ENCODE measurements at regions not wholly inside any gene's neighbourhood (a gene's known extent, or its start where the extent isn't known, plus 50 kb on each side); places are given as distances from the start of the nearest gene placed in this dataset.

DNA sequence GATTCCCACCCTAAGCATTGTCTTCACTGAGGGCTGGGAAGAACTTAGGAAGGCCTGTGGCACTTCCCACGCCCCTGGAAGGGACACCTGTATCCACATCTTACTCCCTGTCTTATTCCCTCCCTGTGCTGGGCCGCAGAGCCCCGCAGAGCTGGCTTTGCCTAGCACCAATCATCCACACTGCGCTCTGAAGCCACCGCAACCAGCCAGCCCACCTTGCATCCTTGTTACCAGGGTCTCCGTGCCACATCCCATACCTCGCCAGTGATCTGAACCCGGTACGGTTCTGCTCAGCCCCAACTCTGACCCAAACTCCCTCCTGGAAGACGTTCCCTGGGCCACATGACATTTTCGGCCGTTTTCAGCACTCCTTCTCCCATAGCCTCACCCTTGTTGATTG, 101.4 kb upstream of the PITRM1 start:
- TF ChIP-seq GATA3 (IDR thresholded peaks at IDR 0.05; ENCODE audit: low read depth, low read length) = no peak
- TF ChIP-seq GATA2 (IDR thresholded peaks at IDR 0.05; ENCODE audit: low read depth, low read length) = no peak

DNA sequence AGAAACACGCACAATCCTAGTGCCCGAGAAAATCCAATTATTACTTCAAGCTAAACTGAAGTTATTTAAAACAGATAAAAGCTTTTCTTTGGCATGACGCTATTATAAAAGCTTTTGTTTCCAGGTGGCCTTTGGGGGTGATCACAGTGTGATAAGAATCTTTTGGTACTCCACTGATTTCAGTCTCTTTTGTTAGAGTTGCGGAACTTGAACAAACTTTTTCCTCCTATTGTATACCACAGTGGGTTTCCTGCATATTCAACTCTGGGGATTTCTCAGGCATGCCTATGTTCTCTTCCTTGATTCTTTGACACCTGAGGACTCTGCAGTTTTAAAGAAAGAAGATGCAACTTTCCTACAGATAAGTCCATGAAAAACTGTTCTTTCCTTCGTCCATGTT, 99.7 kb upstream of the PITRM1 start:
- TF ChIP-seq GATA3 (IDR thresholded peaks at IDR 0.05; ENCODE audit: low read depth, low read length) (no peak), GATA2 (IDR thresholded peaks at IDR 0.05; ENCODE audit: low read depth, low read length) (no peak)

DNA sequence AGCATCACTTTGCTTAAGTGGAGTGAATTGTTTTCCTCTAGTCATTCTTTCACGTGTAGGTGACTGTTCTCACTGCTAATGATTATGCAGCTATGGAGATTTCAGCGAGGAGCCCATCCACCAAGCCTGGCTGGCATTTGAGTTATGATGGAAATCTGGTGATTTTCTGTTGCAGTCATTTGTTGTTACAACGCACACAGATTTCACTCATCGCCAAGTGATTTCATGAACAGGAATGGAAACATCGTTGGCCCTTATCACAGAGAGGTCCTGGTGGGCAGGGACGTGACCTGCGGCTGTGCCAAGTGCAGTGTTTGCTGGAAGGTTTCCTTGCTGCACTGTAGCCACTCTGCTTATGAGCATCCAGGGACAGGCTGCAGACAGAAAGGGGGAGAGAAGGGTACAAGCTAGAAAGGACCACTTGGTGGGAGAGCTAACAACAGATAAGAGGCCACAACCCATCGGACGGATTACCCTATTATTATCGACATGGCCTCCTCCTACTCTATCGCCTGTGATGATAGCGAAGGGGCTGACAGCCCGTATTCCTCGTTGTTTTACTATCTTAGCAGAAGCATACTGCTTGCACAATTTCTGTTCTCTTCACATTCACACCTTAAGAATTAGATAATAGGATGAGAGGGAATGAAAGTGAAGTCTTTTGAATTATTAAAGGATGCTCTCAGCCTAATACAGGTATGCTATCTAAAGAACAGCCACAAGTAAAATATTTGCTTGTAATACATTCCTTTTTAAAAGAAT, 99.0 kb upstream of the PITRM1 start:
- no peak for TF ChIP-seq GATA3 (IDR thresholded peaks at IDR 0.05; ENCODE audit: low read depth, low read length)
- no peak for TF ChIP-seq GATA2 (IDR thresholded peaks at IDR 0.05; ENCODE audit: low read depth, low read length)

DNA sequence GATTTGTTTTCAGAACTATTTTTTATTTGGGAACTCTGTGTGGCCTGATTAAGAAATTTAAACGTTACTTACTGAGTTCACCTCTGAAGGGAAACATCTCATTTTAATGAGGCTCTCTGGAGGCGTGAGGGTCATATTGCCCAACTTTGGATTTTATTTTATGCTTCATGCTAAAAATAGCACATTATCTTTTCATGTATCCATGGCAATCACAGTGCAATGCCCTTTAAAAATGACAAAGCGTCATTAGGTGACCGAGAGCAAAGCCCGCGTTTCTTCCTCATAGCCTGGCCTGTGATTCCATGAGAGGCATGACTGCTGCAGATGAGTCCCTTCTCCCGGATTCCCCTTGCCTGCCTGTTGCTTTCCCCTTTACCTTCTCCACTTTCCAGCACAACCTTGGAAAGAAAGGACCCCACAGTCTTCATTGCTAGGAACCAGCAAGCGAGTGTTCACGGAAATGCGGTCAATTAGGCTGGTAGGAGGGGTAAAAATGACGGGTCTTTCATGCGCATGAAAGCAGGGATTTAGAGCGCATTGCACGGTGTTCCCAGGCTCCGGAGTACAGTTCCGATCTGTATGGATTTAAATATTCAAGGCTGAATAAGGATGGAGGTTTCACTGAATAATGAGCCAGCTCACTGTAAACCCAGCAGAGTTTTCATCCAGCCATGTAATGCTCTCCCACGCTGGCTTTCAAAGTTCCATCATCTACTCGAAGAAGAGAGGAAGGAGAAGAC, 98.2 kb upstream of the PITRM1 start:
- no peak for TF ChIP-seq GATA2 (IDR thresholded peaks at IDR 0.05; ENCODE audit: low read depth, low read length)
- TF ChIP-seq GATA3 (IDR thresholded peaks at IDR 0.05; ENCODE audit: low read depth, low read length) = no peak

DNA sequence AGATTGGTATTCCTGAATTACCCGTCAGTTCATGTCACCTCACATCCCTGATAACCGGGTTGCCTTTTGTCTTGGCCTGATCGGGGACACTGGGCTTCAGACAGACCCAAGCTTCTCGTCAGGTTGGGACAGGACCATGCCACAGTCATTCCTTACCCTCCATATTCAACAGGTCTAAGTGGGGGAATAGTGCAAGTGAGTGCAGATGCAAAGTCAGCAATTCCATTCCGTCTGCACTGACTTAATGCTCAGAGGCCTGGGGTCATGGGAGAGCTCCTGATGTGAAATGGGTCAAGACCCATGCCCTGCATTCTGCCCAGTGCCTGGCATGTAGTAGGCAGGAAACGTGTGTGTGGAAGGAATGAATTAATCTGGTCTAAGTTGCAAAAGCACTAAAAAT, 95.4 kb upstream of the PITRM1 start:
- TF ChIP-seq GATA3 (IDR thresholded peaks at IDR 0.05; ENCODE audit: low read depth, low read length) = no peak
- no peak for TF ChIP-seq GATA2 (IDR thresholded peaks at IDR 0.05; ENCODE audit: low read depth, low read length)

DNA sequence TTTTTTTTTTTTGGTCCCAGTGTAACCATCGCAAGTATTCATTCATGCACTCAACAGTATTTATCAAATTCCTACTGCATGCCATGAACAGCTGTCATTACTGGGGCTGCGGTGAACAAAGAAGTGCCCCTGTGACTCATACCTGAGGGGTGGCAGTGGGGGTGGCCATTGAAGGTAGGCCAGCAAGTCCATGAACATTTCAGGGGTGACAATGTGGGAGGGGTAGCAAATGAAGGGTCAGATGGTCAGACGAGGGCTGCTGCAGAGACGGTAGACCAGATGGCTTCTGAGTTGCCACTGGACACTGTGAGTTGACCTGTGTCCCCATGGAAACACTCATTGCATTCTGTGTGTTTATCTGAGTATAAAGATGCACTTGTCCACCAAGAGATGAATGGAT, 92.5 kb upstream of the PITRM1 start:
- TF ChIP-seq GATA2 (IDR thresholded peaks at IDR 0.05; ENCODE audit: low read depth, low read length) (no peak), GATA3 (IDR thresholded peaks at IDR 0.05; ENCODE audit: low read depth, low read length) (no peak)

DNA sequence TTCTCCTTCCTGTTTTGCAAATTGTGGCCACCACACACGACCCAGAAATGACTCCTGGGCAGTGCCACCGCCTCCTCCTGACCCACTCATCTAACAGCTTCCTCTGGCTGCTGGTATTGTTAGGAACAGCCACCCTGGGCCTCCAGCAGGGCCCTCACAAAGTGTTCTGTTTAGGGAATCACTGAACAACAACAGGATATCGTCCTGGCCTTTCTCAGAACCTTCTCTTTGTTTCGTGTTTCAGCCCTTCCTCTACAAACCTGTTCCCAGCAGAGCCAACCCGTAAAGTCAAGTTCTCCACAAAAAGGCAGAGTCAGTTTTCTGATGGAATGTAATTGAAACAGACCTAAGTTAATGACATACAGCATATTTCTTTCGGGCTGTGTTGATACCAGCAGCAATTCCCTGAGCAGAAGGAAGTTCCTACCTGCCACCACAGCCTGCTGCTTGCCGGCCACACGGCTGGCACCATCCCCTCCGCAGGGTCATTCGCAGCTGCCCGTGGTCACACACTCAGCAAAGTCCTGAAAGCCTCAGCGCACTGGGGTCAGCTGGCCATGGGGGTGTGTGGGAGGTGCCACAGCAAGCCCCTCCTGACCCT, 91.7 kb upstream of the PITRM1 start:
- TF ChIP-seq GATA2 (IDR thresholded peaks at IDR 0.05; ENCODE audit: low read depth, low read length) = no peak
- no peak for TF ChIP-seq GATA3 (IDR thresholded peaks at IDR 0.05; ENCODE audit: low read depth, low read length)

DNA sequence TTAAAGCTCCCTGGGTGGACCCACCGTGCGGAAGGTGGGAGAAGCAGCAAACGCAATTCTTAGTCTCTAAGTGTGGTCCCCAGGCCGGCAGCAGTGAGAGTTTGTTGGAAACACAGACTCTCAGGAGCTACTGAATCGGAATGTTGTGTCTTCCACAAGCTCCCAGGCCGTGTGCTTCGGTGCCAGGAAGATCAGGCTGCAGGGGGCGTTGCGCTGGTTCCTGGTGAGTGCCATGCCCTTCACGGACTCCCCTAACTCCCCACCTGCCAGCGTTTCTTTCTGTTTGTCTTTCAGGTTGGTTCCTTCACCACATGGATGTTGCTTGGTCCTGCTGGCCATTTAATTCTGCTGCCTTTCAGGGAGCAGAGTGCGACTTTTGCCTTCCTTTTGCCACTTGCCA, 91.2 kb upstream of the PITRM1 start:
- TF ChIP-seq GATA2 (IDR thresholded peaks at IDR 0.05; ENCODE audit: low read depth, low read length) (no peak), GATA3 (IDR thresholded peaks at IDR 0.05; ENCODE audit: low read depth, low read length) (no peak)

DNA sequence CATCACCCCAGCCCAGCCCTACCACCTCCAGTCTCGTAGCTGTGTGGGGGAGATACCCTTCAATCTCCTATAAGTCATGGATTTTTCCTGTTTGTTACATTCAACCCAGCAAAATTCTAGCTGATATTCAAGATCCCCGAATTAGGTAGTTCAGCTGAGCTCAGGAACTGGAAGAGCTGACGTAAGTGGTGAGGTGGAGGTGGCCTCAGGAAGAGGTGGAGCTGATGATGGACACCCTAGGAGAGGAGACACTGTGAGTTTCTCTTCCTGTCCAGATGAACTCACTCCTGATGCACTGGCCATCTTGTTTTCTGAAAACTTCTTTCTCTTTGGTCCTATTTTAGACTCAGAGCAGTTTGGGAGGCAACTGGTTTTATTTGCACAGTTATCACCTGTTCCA, 90.5 kb upstream of the PITRM1 start:
- TF ChIP-seq GATA3 (IDR thresholded peaks at IDR 0.05; ENCODE audit: low read depth, low read length) (no peak), GATA2 (IDR thresholded peaks at IDR 0.05; ENCODE audit: low read depth, low read length) (no peak)

DNA sequence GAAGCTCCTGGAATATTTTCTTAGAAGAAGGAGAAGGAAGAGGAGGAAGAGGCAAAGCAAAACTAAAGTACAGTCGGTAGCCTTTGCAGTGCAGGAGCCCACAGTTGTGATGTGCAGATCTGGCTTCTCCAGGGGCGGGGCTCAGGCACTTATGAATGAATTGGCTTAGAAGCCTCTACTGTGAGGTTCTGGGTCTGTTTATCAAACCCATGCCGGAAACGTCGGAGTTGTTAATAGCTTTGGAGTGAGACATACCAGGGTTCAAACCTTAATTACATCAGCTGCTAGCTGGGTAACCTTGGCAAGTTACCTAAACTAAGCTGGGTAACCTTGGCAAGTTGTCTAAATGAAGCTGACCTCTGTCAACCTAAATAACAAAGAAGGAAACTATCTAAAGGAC, 89.3 kb upstream of the PITRM1 start:
- no peak for TF ChIP-seq GATA3 (IDR thresholded peaks at IDR 0.05; ENCODE audit: low read depth, low read length)
- no peak for TF ChIP-seq GATA2 (IDR thresholded peaks at IDR 0.05; ENCODE audit: low read depth, low read length)

DNA sequence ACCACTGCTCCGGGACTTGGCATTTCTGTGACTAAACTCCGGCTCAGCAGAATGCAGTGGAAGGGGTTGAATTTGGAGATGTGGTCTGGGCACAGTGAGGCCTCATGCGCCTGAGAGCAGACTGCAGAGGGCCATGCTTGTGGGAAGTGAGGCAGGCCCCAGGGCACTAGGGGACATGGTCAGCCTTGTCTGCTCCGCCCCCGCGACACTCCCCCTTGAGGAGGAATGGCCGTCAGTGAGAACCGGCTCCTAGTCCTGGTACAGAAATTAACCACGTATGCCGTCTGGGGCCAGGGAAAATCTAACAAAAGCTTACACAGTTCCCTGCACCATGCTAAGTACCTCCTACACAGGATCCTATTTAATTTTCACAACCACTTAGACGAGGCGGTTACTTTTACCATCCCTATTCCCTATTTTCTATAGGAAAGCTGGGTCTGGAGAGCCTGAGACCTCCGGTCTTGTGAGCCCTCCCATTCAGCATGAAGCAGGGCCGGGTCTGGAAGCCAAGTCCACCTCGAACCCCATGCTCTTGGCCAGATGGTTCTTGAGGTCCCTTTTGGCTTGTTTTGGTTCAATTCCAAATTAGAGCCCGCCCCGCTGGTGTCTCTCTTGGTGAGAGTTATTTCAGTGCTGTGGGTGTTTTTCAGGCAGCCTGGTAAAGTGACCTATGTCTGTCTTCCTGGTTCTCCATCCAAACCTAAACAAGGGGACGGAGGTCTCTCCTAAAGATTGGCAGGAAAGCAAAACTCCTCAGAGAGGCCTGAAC, 87.7 kb upstream of the PITRM1 start:
- no peak for TF ChIP-seq GATA2 (IDR thresholded peaks at IDR 0.05; ENCODE audit: low read depth, low read length)
- TF ChIP-seq GATA3 (IDR thresholded peaks at IDR 0.05; ENCODE audit: low read depth, low read length) = no peak

DNA sequence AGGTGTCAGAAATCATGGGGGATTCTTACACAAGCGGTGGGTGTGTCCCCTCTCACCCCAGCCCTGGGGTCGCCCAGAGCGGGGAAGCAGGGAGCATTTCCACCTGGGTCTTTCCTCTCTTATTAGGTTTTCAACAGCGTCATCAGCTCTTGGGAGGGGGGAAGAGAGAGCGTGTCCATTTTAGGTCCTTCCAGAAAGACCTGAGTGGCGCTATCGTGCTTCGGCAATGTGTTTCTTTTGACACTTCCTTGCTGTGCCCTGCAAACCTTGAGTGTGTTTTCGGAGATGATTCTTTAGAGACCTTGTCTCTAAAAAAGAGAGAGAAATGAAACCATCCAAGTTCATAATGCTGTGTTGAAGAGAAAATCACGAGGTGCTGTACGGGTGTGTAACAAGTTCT, 86.9 kb upstream of the PITRM1 start:
- no peak for TF ChIP-seq GATA3 (IDR thresholded peaks at IDR 0.05; ENCODE audit: low read depth, low read length)
- no peak for TF ChIP-seq GATA2 (IDR thresholded peaks at IDR 0.05; ENCODE audit: low read depth, low read length)

DNA sequence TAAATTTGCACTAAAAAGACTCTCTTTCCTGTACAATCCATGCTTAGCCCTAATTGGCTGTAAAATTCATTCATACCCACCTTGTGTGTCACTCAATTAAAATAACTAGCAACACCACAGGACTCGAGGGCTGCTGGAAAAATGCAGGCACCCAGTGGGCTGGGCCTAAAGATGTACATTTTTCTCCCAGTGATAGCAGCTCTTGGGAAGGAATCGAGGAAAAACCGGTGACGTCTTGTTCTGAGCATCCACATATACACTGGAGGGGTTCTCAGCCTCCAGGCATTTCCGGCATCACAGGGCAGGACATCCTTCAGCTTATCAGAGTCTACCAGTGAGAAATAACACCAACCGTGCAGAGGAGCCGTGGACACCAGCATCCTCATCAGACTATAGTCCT, 85.8 kb upstream of the PITRM1 start:
- TF ChIP-seq GATA3 (IDR thresholded peaks at IDR 0.05; ENCODE audit: low read depth, low read length) (no peak), GATA2 (IDR thresholded peaks at IDR 0.05; ENCODE audit: low read depth, low read length) (no peak)

DNA sequence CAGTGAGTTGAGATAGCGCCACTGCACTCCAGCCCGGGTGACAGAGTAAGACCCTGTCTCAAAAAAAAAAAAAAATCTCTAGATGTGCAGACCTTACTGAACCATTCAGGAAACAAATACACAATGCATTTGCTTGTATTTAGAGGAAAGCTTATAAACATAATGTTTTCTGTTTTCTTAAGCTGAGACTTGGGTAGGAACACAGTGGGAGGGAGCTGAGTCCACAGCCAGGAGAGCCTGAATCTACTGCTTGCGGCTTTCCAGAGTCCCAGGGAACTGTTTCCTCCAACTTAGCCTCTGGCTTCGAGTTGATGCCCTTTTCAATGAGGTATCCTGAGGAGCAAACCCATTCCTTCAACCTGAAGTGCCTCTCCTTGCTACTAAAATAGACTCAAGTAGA, 83.0 kb upstream of the PITRM1 start:
- TF ChIP-seq GATA3 (IDR thresholded peaks at IDR 0.05; ENCODE audit: low read depth, low read length) = no peak

Data from SH-SY5Y (cell line).